Fibroblast of lung (primary cell): ENCODE measurements at regions not wholly inside any gene's neighbourhood (a gene's known extent, or its start where the extent isn't known, plus 50 kb on each side); places are given as distances from the start of the nearest gene placed in this dataset.

Source experiments
- DNase-seq, 2 donors: peaks; one replicate each; pipeline versions ENCODE4 v3.0.0 to v3.0.0-alpha.2; 2010; ENCODE audit warnings: low read depth in 2 of 2
- H2AFZ ChIP-seq: 2 replicates; pipeline ENCODE4 v1.5.1; 2012; ENCODE audit warnings: low read length, control low read depth, inconsistent platforms
- H3K27ac ChIP-seq: 2 replicates; pipeline ENCODE4 v1.5.1; 2011; ENCODE audit warnings: low read length, control low read depth; ENCODE audit not compliant: insufficient read depth
- H3K27me3 ChIP-seq: 2 replicates; pipeline ENCODE4 v1.5.1; 2011; ENCODE audit warnings: mild to moderate bottlenecking, low read length; ENCODE audit not compliant: control insufficient read depth, insufficient read depth
- H3K36me3 ChIP-seq: 2 replicates; pipeline ENCODE4 v1.5.1; 2011; ENCODE audit warnings: low read length; ENCODE audit not compliant: control insufficient read depth, insufficient read depth
- H3K4me1 ChIP-seq: 2 replicates; pipeline ENCODE4 v1.5.1; 2011; ENCODE audit warnings: low read length; ENCODE audit not compliant: control insufficient read depth, insufficient read depth; ENCODE audit errors: extremely low read depth
- H3K4me2 ChIP-seq: 2 replicates; pipeline ENCODE4 v1.5.1; 2011; ENCODE audit warnings: low read length, control low read depth; ENCODE audit not compliant: insufficient read depth; ENCODE audit errors: extremely low read depth
- H3K4me3 ChIP-seq, 4 experiments: fragments of 200-600 bp in 1 of 4; sonication (generic) in 1 of 4; replicated peaks in 1 of 4; 2 replicates each; pipeline ENCODE4 v1.5.1; 2011 to 2016; ENCODE audit warnings: low read length in 4 of 4, low read depth in 3 of 4, mild to moderate bottlenecking in 3 of 4, control low read depth in 2 of 4, inconsistent platforms in 1 of 4, mixed read lengths in 1 of 4; ENCODE audit not compliant: insufficient read depth in 1 of 4; ENCODE audit errors: control extremely low read depth in 1 of 4
- H3K79me2 ChIP-seq: 2 replicates; pipeline ENCODE4 v1.5.1; 2012; ENCODE audit warnings: mild to moderate bottlenecking, low read length, inconsistent platforms; ENCODE audit not compliant: control insufficient read depth, insufficient read depth
- H3K9ac ChIP-seq: 2 replicates; pipeline ENCODE4 v1.5.1; 2011; ENCODE audit warnings: mild to moderate bottlenecking, low read length, control low read depth; ENCODE audit not compliant: insufficient read depth
- H3K9me3 ChIP-seq: 2 replicates; pipeline ENCODE4 v1.5.1; 2012; ENCODE audit warnings: low read depth, low read length; ENCODE audit not compliant: control insufficient read depth, insufficient read depth
- H4K20me1 ChIP-seq: 2 replicates; pipeline ENCODE4 v1.5.1; 2011; ENCODE audit warnings: low read length; ENCODE audit not compliant: control insufficient read depth, insufficient read depth; ENCODE audit errors: extremely low read depth
- EZH2 ChIP-seq: IDR thresholded peaks from 2 replicates; pipeline ENCODE4 v1.5.1; 2012; ENCODE audit warnings: low read length, control low read depth, mild to moderate bottlenecking; ENCODE audit errors: missing control alignments
- TF ChIP-seq, protein P1 (sequence below), 2 donors: IDR thresholded peaks in 1 of 2; conservative IDR thresholded peaks in 1 of 2; 1 replicate in 1 of 2; 2 replicates in 1 of 2; pipeline ENCODE4 v1.5.1; 2011 to 2012; ENCODE audit warnings: low read length in 2 of 2, control low read depth in 1 of 2, inconsistent platforms in 1 of 2, low read depth in 1 of 2, mild to moderate bottlenecking in 1 of 2

DNA sequence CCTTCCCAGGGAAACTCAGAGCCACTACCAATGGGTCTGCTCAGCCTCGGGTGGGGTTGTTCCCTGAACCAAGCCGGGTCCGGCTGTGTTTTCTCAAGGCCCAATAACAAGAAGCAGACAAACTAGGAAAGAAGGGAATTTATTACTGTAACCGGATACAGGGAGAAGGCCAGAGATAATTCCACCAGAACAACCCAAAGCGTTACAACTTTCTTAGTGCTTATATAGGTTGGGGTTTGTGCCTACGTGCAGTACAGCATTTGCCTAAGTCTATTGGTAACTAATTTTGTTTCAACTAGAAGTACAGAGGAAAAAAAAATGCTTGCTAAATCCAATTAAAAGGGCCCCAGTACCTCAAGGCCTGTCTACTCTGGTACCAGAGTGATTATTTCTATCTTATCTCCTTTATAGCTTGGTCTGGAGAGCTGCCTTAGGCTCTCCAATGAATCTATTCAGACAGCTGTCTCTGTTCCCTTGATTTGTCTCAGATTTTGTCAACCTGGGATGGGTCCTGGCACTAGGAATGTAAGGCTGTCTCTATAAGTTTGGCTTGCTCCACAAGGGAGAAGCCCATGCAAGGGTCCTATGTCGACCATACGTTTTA, 57.3 kb upstream of the CCDC190 start:
- H3K4me3 ChIP-seq = no peak overlapping the region
- TF ChIP-seq, protein P1, sequence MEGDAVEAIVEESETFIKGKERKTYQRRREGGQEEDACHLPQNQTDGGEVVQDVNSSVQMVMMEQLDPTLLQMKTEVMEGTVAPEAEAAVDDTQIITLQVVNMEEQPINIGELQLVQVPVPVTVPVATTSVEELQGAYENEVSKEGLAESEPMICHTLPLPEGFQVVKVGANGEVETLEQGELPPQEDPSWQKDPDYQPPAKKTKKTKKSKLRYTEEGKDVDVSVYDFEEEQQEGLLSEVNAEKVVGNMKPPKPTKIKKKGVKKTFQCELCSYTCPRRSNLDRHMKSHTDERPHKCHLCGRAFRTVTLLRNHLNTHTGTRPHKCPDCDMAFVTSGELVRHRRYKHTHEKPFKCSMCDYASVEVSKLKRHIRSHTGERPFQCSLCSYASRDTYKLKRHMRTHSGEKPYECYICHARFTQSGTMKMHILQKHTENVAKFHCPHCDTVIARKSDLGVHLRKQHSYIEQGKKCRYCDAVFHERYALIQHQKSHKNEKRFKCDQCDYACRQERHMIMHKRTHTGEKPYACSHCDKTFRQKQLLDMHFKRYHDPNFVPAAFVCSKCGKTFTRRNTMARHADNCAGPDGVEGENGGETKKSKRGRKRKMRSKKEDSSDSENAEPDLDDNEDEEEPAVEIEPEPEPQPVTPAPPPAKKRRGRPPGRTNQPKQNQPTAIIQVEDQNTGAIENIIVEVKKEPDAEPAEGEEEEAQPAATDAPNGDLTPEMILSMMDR (conservative IDR thresholded peaks at IDR 0.05 in 1 of 2, IDR thresholded peaks at IDR 0.05 in 1 of 2; ENCODE audit: low read depth in 1 of 2, low read length in 2 of 2) = no peak
- no peak overlapping the region for H3K4me2 ChIP-seq
- H3K4me1 ChIP-seq = no peaks in the 10 kb centered on the region
- H3K9ac ChIP-seq = no peak overlapping the region
- H3K79me2 ChIP-seq = no peaks in the 10 kb centered on the region
- H3K27ac ChIP-seq = no peak overlapping the region
- no peaks in the 10 kb centered on the region for H4K20me1 ChIP-seq
- H3K9me3 ChIP-seq = no peaks in the 10 kb centered on the region
- no peak for DNase-seq
- no peaks in the 10 kb centered on the region for H3K36me3 ChIP-seq
- no peaks in the 10 kb centered on the region for H3K27me3 ChIP-seq
- H2AFZ ChIP-seq = no peak overlapping the region

DNA sequence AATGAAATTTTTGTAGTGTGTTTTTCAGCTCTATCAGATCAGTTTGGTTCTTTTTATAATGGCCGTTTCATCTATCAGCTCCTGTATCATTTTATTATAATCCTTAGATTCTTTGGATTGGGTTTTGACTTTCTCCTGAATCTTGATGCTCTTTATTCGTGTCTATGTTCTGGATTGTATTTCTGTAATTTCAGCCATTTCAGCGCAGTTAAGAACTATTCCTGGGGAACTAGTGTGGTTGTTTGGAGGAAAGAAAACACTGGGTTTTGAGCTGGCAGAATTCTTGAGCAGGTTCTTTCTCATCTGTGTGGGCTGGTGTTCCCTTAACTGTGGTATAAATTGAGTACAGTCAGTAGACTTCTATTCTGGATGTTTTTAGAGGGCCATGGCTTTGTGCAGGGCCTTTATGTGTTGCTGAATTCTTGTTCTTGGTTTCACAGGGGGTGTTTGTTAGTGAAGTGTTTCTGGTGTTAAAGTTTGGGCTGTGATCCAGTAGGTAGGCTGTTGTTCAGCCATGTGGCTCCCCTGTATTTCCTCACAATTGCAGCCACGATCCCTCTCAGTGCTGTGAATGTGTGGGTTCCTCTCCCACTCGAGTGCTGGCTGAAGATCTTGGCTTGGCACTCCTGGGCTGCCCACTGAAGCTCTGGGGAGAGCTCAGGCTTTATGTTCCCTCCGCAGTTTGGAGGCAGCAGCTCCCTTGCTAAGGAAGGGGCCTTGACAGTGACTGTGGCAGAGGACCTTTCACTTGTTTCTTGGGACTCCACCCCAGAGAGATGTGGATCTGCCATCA, 56.0 kb upstream of the CCDC190 start:
- H3K27ac ChIP-seq = no peak overlapping the region
- H3K9ac ChIP-seq = no peak overlapping the region
- no peaks in the 10 kb centered on the region for H3K79me2 ChIP-seq
- H3K36me3 ChIP-seq = no peaks in the 10 kb centered on the region
- no peak overlapping the region for H3K4me2 ChIP-seq
- no peaks in the 10 kb centered on the region for H4K20me1 ChIP-seq
- no peak overlapping the region for H2AFZ ChIP-seq
- no peaks in the 10 kb centered on the region for H3K4me1 ChIP-seq
- no peaks in the 10 kb centered on the region for H3K27me3 ChIP-seq
- peak in 1 of 2 donors; percentile 17 for DNase-seq
- H3K4me3 ChIP-seq = no peak overlapping the region
- no peaks in the 10 kb centered on the region for H3K9me3 ChIP-seq
- TF ChIP-seq EZH2 = no peak
- TF ChIP-seq, protein P1 (conservative IDR thresholded peaks at IDR 0.05 in 1 of 2, IDR thresholded peaks at IDR 0.05 in 1 of 2; ENCODE audit: low read depth in 1 of 2, low read length in 2 of 2) = no peak

GRCh38 chr1:162916407-162916806, 55.4 kb upstream of the CCDC190 start:
- Histone ChIP-seq H3K27me3 (no peaks in the 10 kb centered on the region), H2AFZ (no peak overlapping the region), H3K4me3 (no peak overlapping the region), H3K79me2 (no peaks in the 10 kb centered on the region), H3K4me2 (no peak overlapping the region), H3K36me3 (no peaks in the 10 kb centered on the region), H3K4me1 (no peaks in the 10 kb centered on the region), H4K20me1 (no peaks in the 10 kb centered on the region), H3K9ac (no peak overlapping the region), H3K27ac (no peak overlapping the region), H3K9me3 (no peaks in the 10 kb centered on the region)
- TF ChIP-seq, protein P1 (conservative IDR thresholded peaks at IDR 0.05 in 1 of 2, IDR thresholded peaks at IDR 0.05 in 1 of 2; ENCODE audit: low read depth in 1 of 2, low read length in 2 of 2) = no peak
- no peak for TF ChIP-seq EZH2
- DNase-seq = peak; percentile 57 to 84
